Stomach (tissue), 4 donors: ENCODE measurements at regions not wholly inside any gene's neighbourhood (a gene's known extent, or its start where the extent isn't known, plus 50 kb on each side); places are given as distances from the start of the nearest gene placed in this dataset.

Experiments
- EP300 ChIP-seq: sonication (generic); formaldehyde crosslinking; IDR thresholded peaks from one replicate; pipeline ENCODE4 v1.6.1; 2017; ENCODE audit warnings: antibody characterized with exemption
- POLR2A ChIP-seq, 4 donors: fragments of 450-650 bp; IDR thresholded peaks; one replicate each; pipeline ENCODE4 v1.6.1; 2016; ENCODE audit warnings: antibody characterized with exemption in 4 of 4, control low read depth in 2 of 4, mild to moderate bottlenecking in 1 of 4, moderate library complexity in 1 of 4

GRCh38 chr6:119895626-119896025 is 546.1 kb upstream of the MAN1A1 start:
- no peak for TF ChIP-seq EP300
- no peak for TF ChIP-seq POLR2A (IDR thresholded peaks at IDR 0.05)
